DMS53 treated with DMSO at 0.1 percent for 48 hours (cell line): ENCODE measurements at regions not wholly inside any gene's neighbourhood (a gene's known extent, or its start where the extent isn't known, plus 50 kb on each side); places are given as distances from the start of the nearest gene placed in this dataset.

Experiments used
- DNase-seq: peaks from one replicate; lab custom pipeline; 2025; ENCODE audit not compliant: unreplicated experiment; lab: John Stamatoyannopoulos, UW

- DNase-seq = peak; percentile 68
These were observed 95.1 kb upstream of the PLET1 start for GRCh38 chr11:112355726-112356125.

- no peak for DNase-seq
These were observed 96.8 kb upstream of the PLET1 start for GRCh38 chr11:112357488-112357887.

GRCh38 chr11:112361396-112361795 lies 100.7 kb upstream of the PLET1 start:
- DNase-seq = no peak

- no peak for DNase-seq
These were observed 102.9 kb upstream of the PLET1 start for GRCh38 chr11:112363527-112363926.

- DNase-seq = peak; percentile 5
These were observed 104.4 kb upstream of the PLET1 start for GRCh38 chr11:112364962-112365481.

- DNase-seq = no peak
These were observed 105.4 kb upstream of the PLET1 start for GRCh38 chr11:112366012-112366411.

GRCh38 chr11:112366777-112367176 lies 106.1 kb upstream of the PLET1 start:
- no peak for DNase-seq

- no peak for DNase-seq
These were observed 106.8 kb upstream of the PLET1 start for GRCh38 chr11:112367461-112367860.

GRCh38 chr11:112367895-112368294 lies 107.2 kb upstream of the PLET1 start:
- DNase-seq = no peak

GRCh38 chr11:112368381-112368780 lies 107.7 kb upstream of the PLET1 start:
- DNase-seq = no peak

GRCh38 chr11:112369374-112369773 lies 108.7 kb upstream of the PLET1 start:
- no peak for DNase-seq

GRCh38 chr11:112369916-112370315 lies 109.3 kb upstream of the PLET1 start:
- DNase-seq = no peak

- no peak for DNase-seq
These were observed 114.0 kb upstream of the PLET1 start for GRCh38 chr11:112374486-112375140.

- DNase-seq = no peak
These were observed 117.3 kb upstream of the PLET1 start for GRCh38 chr11:112377946-112378345.

- no peak for DNase-seq
These were observed 119.8 kb upstream of the PLET1 start for GRCh38 chr11:112380464-112380863.

- DNase-seq = no peak
These were observed 120.9 kb upstream of the PLET1 start for GRCh38 chr11:112381578-112381977.

GRCh38 chr11:112382561-112382960 lies 121.9 kb upstream of the PLET1 start:
- no peak for DNase-seq

GRCh38 chr11:112388496-112388895 lies 127.8 kb upstream of the PLET1 start:
- no peak for DNase-seq

GRCh38 chr11:112391086-112391485 lies 130.4 kb upstream of the PLET1 start:
- no peak for DNase-seq

- no peak for DNase-seq
These were observed 132.2 kb upstream of the PLET1 start for GRCh38 chr11:112392904-112393303.

GRCh38 chr11:112394304-112394703 lies 133.6 kb upstream of the PLET1 start:
- no peak for DNase-seq

- DNase-seq = no peak
These were observed 135.4 kb upstream of the PLET1 start for GRCh38 chr11:112396076-112396475.

- no peak for DNase-seq
These were observed 138.3 kb upstream of the PLET1 start for GRCh38 chr11:112398798-112399478.
